Mesenchymal stem cell (in vitro differentiated cells and primary cell): ENCODE measurements at regions not wholly inside any gene's neighbourhood (a gene's known extent, or its start where the extent isn't known, plus 50 kb on each side); places are given as distances from the start of the nearest gene placed in this dataset.

ENCODE experiments used
- DNase-seq: peaks from one replicate; pipeline ENCODE4 v3.0.0-alpha.2; 2013
- H2AFZ ChIP-seq: one replicate; pipeline ENCODE4 v1.6.1; 2013; ENCODE audit warnings: low read depth, mild to moderate bottlenecking, control low read depth, inconsistent platforms, low read length, moderate library complexity
- H2AK5ac ChIP-seq: 2 replicates; pipeline ENCODE4 v1.6.1; 2013; ENCODE audit warnings: low read length, moderate library complexity, mild to moderate bottlenecking, inconsistent platforms; ENCODE audit not compliant: severe bottlenecking
- H2BK120ac ChIP-seq: one replicate; pipeline ENCODE4 v1.6.1; 2013; ENCODE audit warnings: low read depth, mild to moderate bottlenecking, inconsistent platforms, low read length, moderate library complexity
- H2BK12ac ChIP-seq, 2 experiments: one replicate each; pipeline ENCODE4 v1.6.1; 2013; ENCODE audit warnings: inconsistent platforms in 2 of 2, low read length in 2 of 2, mild to moderate bottlenecking in 2 of 2, moderate library complexity in 2 of 2, control low read depth in 1 of 2
- H2BK15ac ChIP-seq: one replicate; pipeline ENCODE4 v1.6.1; 2013; ENCODE audit warnings: mild to moderate bottlenecking, low read depth, inconsistent platforms; ENCODE audit not compliant: poor library complexity, severe bottlenecking
- H2BK5ac ChIP-seq: 2 replicates; pipeline ENCODE4 v1.6.1; 2013; ENCODE audit warnings: low read depth, mild to moderate bottlenecking, low read length, control low read depth, inconsistent platforms; ENCODE audit not compliant: poor library complexity, severe bottlenecking
- H3K14ac ChIP-seq, 2 experiments: one replicate each; pipeline ENCODE4 v1.6.1; 2013; ENCODE audit warnings: inconsistent platforms in 2 of 2, low read length in 2 of 2, control low read depth in 1 of 2, mild to moderate bottlenecking in 1 of 2, moderate library complexity in 1 of 2
- H3K18ac ChIP-seq, 2 experiments: one replicate each; pipeline ENCODE4 v1.6.1; 2013; ENCODE audit warnings: inconsistent platforms in 2 of 2, low read length in 2 of 2, control low read depth in 1 of 2, low read depth in 1 of 2, mild to moderate bottlenecking in 1 of 2
- H3K23ac ChIP-seq, 2 experiments: one replicate each; pipeline ENCODE4 v1.6.1; 2013; ENCODE audit warnings: inconsistent platforms in 2 of 2, low read length in 2 of 2, mild to moderate bottlenecking in 2 of 2, moderate library complexity in 2 of 2, control low read depth in 1 of 2
- H3K27ac ChIP-seq: 2 replicates; pipeline ENCODE4 v1.5.1; 2013; ENCODE audit warnings: mild to moderate bottlenecking, moderate library complexity, low read length, control low read depth, inconsistent platforms; ENCODE audit not compliant: poor library complexity, severe bottlenecking
- H3K27me3 ChIP-seq, 2 experiments: 2 replicates each; pipeline versions ENCODE4 v1.6.1 to v1.7.0; 2013; ENCODE audit warnings: low read length in 2 of 2, mild to moderate bottlenecking in 2 of 2, moderate library complexity in 2 of 2, control low read depth in 1 of 2, inconsistent platforms in 1 of 2; ENCODE audit not compliant: control insufficient read depth in 1 of 2, insufficient read depth in 1 of 2
- H3K36me3 ChIP-seq, 2 experiments: 2 replicates each; pipeline versions ENCODE4 v1.6.1 to v1.7.0; 2013; ENCODE audit warnings: low read length in 2 of 2, control low read depth in 1 of 2, inconsistent platforms in 1 of 2, low read depth in 1 of 2, mild to moderate bottlenecking in 1 of 2; ENCODE audit not compliant: insufficient read depth in 2 of 2, control insufficient read depth in 1 of 2
- H3K4ac ChIP-seq, 2 experiments: one replicate each; pipeline ENCODE4 v1.6.1; 2013; ENCODE audit warnings: inconsistent platforms in 2 of 2, low read length in 2 of 2, mild to moderate bottlenecking in 2 of 2, moderate library complexity in 2 of 2, control low read depth in 1 of 2, low read depth in 1 of 2
- H3K4me1 ChIP-seq: 2 replicates; pipeline ENCODE4 v1.6.1; 2013; ENCODE audit warnings: low read depth, low read length, control low read depth; ENCODE audit not compliant: control insufficient read depth, insufficient read depth
- H3K4me2 ChIP-seq: 2 replicates; pipeline ENCODE4 v1.6.1; 2013; ENCODE audit warnings: low read length, mild to moderate bottlenecking, inconsistent platforms; ENCODE audit not compliant: poor library complexity, severe bottlenecking
- H3K4me3 ChIP-seq, 2 experiments: 2 replicates each; pipeline versions ENCODE4 v1.5.1 to v1.7.0; 2013; ENCODE audit warnings: low read length in 2 of 2, mild to moderate bottlenecking in 2 of 2, control low read depth in 1 of 2, low read depth in 1 of 2; ENCODE audit not compliant: insufficient read depth in 1 of 2
- H3K79me1 ChIP-seq: replicated peaks from 2 replicates; pipeline ENCODE4 v1.6.1; 2013; ENCODE audit warnings: mild to moderate bottlenecking, control low read depth, low read length, inconsistent platforms; ENCODE audit not compliant: poor library complexity, severe bottlenecking
- H3K9ac ChIP-seq: 2 replicates; pipeline ENCODE4 v1.7.0; 2013; ENCODE audit warnings: mild to moderate bottlenecking, low read length, moderate library complexity
- H3K9me3 ChIP-seq: 2 replicates; pipeline ENCODE4 v1.7.0; 2013; ENCODE audit warnings: mild to moderate bottlenecking, low read length; ENCODE audit not compliant: control insufficient read depth
- H4K8ac ChIP-seq: one replicate; pipeline ENCODE4 v1.6.1; 2013; ENCODE audit warnings: inconsistent platforms, mild to moderate bottlenecking, low read length, moderate library complexity
- H4K91ac ChIP-seq: one replicate; pipeline ENCODE4 v1.6.1; 2013; ENCODE audit warnings: mild to moderate bottlenecking, low read length, inconsistent platforms
- WGBS: methylation state at CpG from one replicate; pipeline ENCODE4 v1.1.7; 2013; ENCODE audit warnings: mixed read lengths; 5-methylcytosine and 5-hydroxymethylcytosine counted together

GRCh38 chr5:98700730-98701129 lies 72.7 kb upstream of the RGMB start:
- H3K9me3 ChIP-seq = peaks cover 27% of the 10 kb centered on the region
- H4K91ac ChIP-seq = no peak overlapping the region
- H2AFZ ChIP-seq = peak overlapping the region; percentile 18
- H3K27me3 ChIP-seq = no peaks in the 10 kb centered on the region
- WGBS = 64% methylated on average over 2 of the region's 2 CpGs
- H3K36me3 ChIP-seq = peaks cover 0 to 4% of the 10 kb centered on the region in 2 experiments
- H2BK5ac ChIP-seq = no peak overlapping the region
- DNase-seq = no peak
- peaks cover 2% of the 10 kb centered on the region for H3K4me1 ChIP-seq
- no peak overlapping the region for H4K8ac ChIP-seq
- H2BK12ac ChIP-seq = no peak overlapping the region
- no peak overlapping the region for H3K23ac ChIP-seq
- no peak overlapping the region for H3K14ac ChIP-seq
- H3K4me2 ChIP-seq = no peak overlapping the region
- H3K79me1 ChIP-seq = no peaks in the 10 kb centered on the region
- H3K9ac ChIP-seq = no peak overlapping the region
- H3K18ac ChIP-seq = no peak overlapping the region
- no peak overlapping the region for H2AK5ac ChIP-seq
- H3K4me3 ChIP-seq = no peak overlapping the region
- no peak overlapping the region for H2BK15ac ChIP-seq
- H3K27ac ChIP-seq = no peak overlapping the region
- H3K4ac ChIP-seq = no peak overlapping the region
- H2BK120ac ChIP-seq = no peak overlapping the region

GRCh38 chr5:98705841-98706240 lies 67.6 kb upstream of the RGMB start:
- Histone ChIP-seq H2BK5ac (no peak overlapping the region), H4K8ac (no peak overlapping the region), H3K4me3 (no peak overlapping the region), H3K79me1 (no peaks in the 10 kb centered on the region), H2BK12ac (no peak overlapping the region), H3K9ac (no peak overlapping the region), H3K36me3 (peaks cover 0 to under 1% of the 10 kb centered on the region in 2 experiments), H3K4ac (no peak overlapping the region), H3K27me3 (no peaks in the 10 kb centered on the region), H2BK120ac (no peak overlapping the region), H2AFZ (no peak overlapping the region), H2BK15ac (no peak overlapping the region), H4K91ac (no peak overlapping the region), H3K23ac (no peak overlapping the region), H3K4me1 (peaks cover under 1% of the 10 kb centered on the region), H2AK5ac (no peak overlapping the region), H3K14ac (no peak overlapping the region), H3K27ac (no peak overlapping the region), H3K4me2 (no peak overlapping the region), H3K18ac (no peak overlapping the region), H3K9me3 (peaks cover 30% of the 10 kb centered on the region)
- 72% methylated on average over 2 of the region's 2 CpGs for WGBS
- no peak for DNase-seq

GRCh38 chr5:98709681-98710080 lies 63.8 kb upstream of the RGMB start:
- H3K14ac ChIP-seq = no peak overlapping the region
- H3K36me3 ChIP-seq = no peaks in the 10 kb centered on the region
- no peaks in the 10 kb centered on the region for H3K79me1 ChIP-seq
- no peak overlapping the region for H4K8ac ChIP-seq
- H2BK120ac ChIP-seq = no peak overlapping the region
- peaks cover 10% of the 10 kb centered on the region for H3K9me3 ChIP-seq
- WGBS = 100% methylated on average over 1 of the region's 1 CpG
- no peak overlapping the region for H3K4me2 ChIP-seq
- H3K18ac ChIP-seq = no peak overlapping the region
- H2AFZ ChIP-seq = no peak overlapping the region
- H3K4me3 ChIP-seq = no peak overlapping the region
- no peak overlapping the region for H3K9ac ChIP-seq
- no peak overlapping the region for H3K23ac ChIP-seq
- H3K4ac ChIP-seq = no peak overlapping the region
- no peak for DNase-seq
- no peak overlapping the region for H3K27ac ChIP-seq
- no peaks in the 10 kb centered on the region for H3K27me3 ChIP-seq
- no peak overlapping the region for H2BK15ac ChIP-seq
- H2BK5ac ChIP-seq = no peak overlapping the region
- no peak overlapping the region for H2AK5ac ChIP-seq
- no peak overlapping the region for H2BK12ac ChIP-seq
- no peak overlapping the region for H4K91ac ChIP-seq
- no peaks in the 10 kb centered on the region for H3K4me1 ChIP-seq

DNA sequence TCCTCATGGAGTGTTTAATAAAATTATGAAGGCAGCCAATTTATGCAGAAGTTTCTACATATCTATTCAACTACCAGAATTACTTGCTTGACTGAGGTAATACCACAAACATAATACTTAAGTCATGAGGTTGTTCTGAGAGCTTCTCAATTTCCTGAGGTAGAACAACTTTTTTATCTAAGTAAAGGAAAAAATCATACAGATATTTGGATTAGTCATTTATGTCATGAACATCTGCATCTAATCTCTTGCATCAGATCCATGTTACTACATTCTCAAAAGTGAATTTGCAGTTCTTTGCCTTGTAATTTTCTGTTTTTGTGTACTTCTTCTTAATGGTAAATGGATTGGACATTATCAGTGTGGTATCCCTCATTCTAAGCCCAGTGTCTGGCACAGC lies 60.4 kb upstream of the RGMB start:
- no peak overlapping the region for H3K4me2 ChIP-seq
- H2BK12ac ChIP-seq = no peak overlapping the region
- H3K9ac ChIP-seq = peak overlapping the region; percentile 61
- H3K14ac ChIP-seq = no peak overlapping the region
- no peak overlapping the region for H4K91ac ChIP-seq
- H3K27ac ChIP-seq = no peak overlapping the region
- peak; percentile 6 for DNase-seq
- H3K9me3 ChIP-seq = no peaks in the 10 kb centered on the region
- H3K18ac ChIP-seq = no peak overlapping the region
- no peaks in the 10 kb centered on the region for H3K79me1 ChIP-seq
- no peaks in the 10 kb centered on the region for H3K27me3 ChIP-seq
- H4K8ac ChIP-seq = no peak overlapping the region
- no peak overlapping the region for H2AFZ ChIP-seq
- no peak overlapping the region for H3K4me3 ChIP-seq
- H2BK5ac ChIP-seq = no peak overlapping the region
- no peak overlapping the region for H2BK120ac ChIP-seq
- no peaks in the 10 kb centered on the region for H3K36me3 ChIP-seq
- no peak overlapping the region for H2BK15ac ChIP-seq
- H3K4ac ChIP-seq = no peak overlapping the region
- H3K4me1 ChIP-seq = no peaks in the 10 kb centered on the region
- no peak overlapping the region for H2AK5ac ChIP-seq
- no peak overlapping the region for H3K23ac ChIP-seq
